ENCODE measurements at regions not wholly inside any gene's neighbourhood (a gene's known extent, or its start where the extent isn't known, plus 50 kb on each side); places are given as distances from the start of the nearest gene placed in this dataset.
A peak's percentile ranks its signal among the peaks of the same experiment; 100 is the strongest.

GRCh38 chr2:193580176-193580950 is 1385.6 kb upstream of the TMEFF2 start:
- FAIRE-seq (no peak), DNase-seq (ENCODE audit: insufficient read length, low spot score) (no peak)

DNA sequence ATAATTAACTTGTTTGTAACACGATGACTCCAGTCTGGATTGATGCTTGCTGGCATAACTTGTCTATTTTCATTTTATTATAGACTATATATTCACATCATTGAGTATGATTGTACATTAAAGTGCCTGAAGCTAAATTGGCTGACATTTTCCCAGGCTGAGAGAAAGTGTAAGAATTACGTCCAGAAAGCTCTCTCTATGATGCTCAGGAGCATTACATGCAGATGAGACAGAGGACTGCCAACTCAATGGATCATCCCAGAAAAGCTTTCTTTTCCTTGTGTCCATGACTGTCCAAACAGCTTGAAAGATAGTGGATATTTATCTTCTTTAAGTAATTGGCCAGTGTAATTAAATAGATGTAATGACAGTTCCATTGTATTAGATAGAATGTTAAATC is 1372.2 kb upstream of the TMEFF2 start:
- FAIRE-seq (no peak), DNase-seq (ENCODE audit: insufficient read length, low spot score) (no peak)

DNA sequence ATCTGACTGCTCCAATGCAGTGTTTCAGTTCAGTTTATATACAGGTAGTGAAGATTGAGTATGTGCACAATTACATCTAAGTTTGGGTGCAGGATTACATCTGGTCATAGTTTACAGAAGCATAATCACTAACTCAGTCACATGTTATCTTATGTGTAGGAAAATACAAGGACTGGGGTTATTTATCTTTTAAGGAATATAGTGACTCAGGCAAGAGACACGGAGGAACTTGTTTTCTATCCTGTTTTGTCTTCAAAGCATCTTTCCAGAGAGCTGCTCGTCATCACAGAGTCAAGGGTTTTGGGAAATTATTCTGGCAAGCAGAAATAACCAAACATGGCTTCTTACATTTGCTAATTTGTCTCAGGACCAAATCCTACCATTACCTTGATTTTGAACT is 1371.5 kb upstream of the TMEFF2 start:
- DNase-seq (ENCODE audit: insufficient read length, low spot score) (no peak), FAIRE-seq (no peak)

DNA sequence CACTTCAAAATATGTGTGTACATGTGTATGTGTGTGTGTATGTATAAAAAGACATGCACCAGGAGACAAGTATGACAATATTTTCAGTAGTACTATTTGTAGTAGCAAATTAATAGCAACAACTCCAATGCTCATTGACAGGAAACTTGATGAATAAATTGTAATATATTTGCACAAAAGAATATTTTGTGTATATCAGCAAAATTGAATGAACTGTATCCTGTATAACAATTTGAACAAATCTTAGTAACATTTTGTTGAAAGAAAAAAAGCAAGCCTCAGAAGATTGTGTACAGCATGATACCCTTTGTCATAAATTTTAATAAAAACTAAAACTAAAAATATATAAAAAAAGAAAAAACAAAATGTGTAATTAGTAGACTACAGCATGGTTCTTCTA is 1367.3 kb upstream of the TMEFF2 start:
- DNase-seq (ENCODE audit: insufficient read length, low spot score) (no peak), FAIRE-seq (no peak)

GRCh38 chr2:193561054-193561453 is 1366.3 kb upstream of the TMEFF2 start:
- no peak for FAIRE-seq
- no peak for DNase-seq (ENCODE audit: insufficient read length, low spot score)

GRCh38 chr2:193556766-193557470 is 1362.2 kb upstream of the TMEFF2 start:
- DNase-seq (ENCODE audit: insufficient read length, low spot score) (no peak), FAIRE-seq (no peak)

GRCh38 chr2:193549661-193550060 is 1354.9 kb upstream of the TMEFF2 start:
- DNase-seq (ENCODE audit: insufficient read length, low spot score) (no peak), FAIRE-seq (no peak)

DNA sequence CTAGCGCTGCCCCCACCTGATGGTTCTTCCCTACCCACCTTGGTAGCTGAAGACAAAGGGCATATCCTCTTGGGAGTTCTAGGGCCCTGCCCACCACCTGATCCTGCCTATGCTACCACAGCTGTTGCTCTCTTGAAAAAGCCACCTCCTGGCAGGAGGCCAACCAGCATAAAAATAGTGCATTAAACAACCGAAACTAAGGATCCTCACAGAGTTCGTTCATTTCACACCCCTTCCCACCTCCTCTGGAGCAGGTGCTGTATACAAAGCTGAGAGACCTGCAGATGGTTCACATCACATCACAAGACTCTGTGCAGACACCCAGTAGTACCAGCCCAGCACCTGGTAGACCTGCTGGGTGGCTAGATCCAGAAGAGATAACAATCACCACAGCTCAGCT is 1348.0 kb upstream of the TMEFF2 start:
- no peak for FAIRE-seq
- no peak for DNase-seq (ENCODE audit: insufficient read length, low spot score)

- FAIRE-seq = peak; percentile 28
- no peak for DNase-seq (ENCODE audit: insufficient read length, low spot score)
Observed at GRCh38 chr2:193539188-193539587, 1344.5 kb upstream of the TMEFF2 start.

DNA sequence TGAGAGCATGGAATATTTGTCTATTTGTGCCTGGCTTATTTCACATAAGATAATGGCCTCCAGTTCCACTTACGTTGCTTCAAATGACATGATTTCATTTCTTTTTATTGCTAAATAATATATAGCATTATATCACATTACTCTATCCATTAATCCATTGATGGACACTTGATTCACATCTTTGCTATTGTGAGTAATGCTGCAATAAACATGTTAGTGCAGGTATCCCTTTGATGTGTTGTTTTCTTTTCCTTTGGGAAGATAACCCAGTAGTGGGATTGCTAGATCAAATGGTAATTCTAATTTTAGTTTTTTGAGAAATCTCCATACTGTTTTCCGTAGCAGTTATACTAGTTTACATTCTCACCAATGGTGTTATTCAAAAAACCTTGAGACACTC is 1343.3 kb upstream of the TMEFF2 start:
- FAIRE-seq (no peak), DNase-seq (ENCODE audit: insufficient read length, low spot score) (no peak)

DNA sequence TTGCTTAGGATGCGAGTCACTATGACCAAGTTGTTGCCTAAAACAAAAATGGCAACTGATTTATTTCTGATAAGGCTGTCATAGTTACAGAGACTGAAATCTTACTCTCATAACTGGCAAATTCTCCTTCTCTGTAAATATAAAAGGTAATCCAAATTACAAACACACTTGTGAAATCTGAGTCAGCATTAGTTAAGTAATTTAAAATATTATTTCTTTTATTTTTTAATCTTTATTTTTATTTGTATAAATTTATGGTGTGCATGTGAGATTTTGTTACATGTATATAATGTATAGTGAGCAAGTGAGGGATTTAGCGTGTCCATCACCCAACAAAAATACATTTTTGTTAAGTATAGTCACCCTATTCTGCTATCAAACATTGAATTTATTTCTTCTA is 1342.8 kb upstream of the TMEFF2 start:
- FAIRE-seq (no peak), DNase-seq (ENCODE audit: insufficient read length, low spot score) (no peak)

GRCh38 chr2:193528458-193528857 is 1333.7 kb upstream of the TMEFF2 start:
- FAIRE-seq = no peak
- no peak for DNase-seq (ENCODE audit: insufficient read length, low spot score)

DNA sequence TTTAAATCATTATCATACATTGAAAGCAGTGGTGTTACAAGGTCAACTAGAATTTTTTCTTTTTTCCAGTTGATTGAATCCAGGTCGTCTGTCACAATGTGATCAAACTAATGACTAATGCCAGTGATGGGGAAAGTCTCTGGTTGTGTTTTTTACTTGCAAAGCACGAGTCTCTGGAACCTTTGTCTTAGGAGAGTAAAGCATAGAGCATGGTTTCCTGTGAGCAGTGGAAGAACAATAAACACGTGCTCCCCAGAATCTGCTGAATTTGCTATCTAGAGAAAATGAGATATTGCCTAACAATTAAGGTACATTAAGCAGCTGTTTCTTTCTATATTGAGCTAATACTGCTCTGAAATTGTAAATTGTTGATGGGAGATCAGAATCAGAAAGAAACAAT is 1332.4 kb upstream of the TMEFF2 start:
- DNase-seq (ENCODE audit: insufficient read length, low spot score) (no peak), FAIRE-seq (no peak)

DNA sequence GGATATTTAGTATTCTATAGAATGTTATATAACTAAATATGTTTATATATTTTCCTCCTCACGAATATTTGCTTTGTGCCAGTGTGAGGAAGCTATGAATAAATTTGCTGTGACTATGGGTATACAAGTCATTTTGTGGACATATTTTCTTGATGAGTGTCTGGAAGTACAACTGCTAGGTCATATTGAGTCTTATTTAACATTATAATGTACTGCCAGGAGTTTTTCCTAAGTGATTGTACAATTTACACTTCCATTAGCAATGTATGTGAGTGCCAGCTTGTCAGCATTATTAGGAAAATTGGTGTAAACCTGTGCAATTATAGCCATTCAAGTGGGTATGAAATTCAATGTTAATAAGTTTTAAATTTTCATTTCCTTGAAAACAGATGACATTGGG is 1328.9 kb upstream of the TMEFF2 start:
- no peak for DNase-seq (ENCODE audit: insufficient read length, low spot score)
- FAIRE-seq = no peak

DNA sequence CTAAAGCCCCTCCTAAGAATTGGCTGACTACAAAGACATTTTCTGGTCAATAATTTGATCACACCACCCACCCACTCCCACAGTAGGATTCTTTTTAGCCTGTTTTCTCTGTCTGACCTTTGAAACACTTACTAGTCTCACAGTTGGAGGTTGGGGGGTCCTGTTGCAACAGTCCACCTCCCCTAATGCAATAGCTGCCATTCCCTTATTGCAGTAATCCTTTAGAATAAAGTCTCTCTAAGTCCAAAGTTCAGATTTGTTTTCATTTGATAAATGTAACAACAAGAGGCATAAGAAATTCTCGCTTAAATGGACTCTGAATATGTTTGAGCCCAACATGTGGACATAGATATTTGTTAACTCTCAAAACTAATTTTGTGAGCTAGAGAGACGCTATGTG is 1326.8 kb upstream of the TMEFF2 start:
- FAIRE-seq (no peak), DNase-seq (ENCODE audit: insufficient read length, low spot score) (no peak)

DNA sequence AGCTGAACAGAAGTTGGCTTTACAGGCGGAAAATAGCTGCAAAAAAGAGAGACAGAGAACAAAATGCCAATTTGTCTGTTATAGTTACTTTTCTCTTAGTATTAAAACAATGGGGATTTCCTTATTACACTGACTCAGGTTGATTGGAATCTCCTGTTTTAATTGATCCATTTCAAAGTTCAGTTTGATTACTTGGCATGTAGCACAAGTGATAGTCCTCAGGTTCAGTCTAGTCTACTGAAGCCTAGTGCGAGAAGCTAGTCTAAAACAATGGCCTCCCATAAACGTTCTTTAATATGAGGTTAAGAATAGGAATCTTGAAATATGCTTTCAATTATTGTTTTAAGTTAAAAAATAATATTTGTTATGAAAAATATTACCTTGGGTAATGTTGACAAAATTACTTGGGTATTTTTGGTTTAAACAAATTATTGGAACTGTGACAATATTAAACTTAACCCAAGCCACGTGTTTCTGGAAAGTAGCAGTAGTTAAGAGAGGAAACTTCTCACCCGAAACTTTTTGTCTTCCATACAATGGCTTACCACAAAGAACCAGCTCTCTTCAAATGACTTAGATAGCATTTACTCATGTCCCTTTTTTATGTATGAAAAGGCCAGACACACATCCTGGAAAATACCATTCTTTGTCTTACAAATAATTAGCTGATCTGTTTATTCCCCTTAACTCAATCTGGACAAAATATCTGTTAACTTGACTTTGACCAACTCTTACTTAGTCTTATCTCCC is 1326.2 kb upstream of the TMEFF2 start:
- FAIRE-seq (no peak), DNase-seq (ENCODE audit: insufficient read length, low spot score) (no peak)

DNA sequence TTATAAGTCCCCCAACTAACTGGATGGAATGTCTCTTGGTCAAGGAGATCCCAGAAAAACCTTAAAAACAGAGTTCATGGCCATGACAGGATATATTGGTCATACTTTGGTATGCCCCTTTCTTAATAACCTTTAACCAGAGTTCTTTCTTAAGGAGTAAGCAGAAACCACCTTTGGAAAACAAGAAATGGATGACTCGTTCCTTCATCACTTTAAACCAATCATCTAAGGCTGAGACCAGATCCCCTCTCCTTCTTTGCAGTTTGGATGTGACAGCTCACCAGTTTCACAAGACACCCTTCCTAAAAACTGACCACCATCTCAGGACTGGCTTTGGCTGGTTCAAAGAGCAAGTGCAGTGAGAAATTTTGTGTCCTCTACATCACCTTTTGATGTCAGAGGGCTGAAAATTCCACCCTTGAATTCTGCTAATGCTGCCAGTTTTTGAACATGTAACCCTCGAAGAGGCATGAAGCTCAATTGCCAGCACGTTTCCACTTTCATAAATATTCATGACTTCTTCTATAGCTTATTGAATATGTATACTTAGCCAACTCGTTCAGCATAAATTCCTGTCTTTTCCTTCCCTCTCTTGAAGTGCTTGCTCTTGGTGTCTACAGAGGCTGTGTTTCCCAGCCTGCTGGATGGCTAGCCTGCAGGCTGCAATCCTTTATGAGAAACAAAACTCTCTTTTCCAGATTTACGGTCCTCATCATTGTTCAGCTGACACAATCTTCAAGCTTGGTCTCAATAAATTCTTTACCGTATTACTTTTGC is 1323.5 kb upstream of the TMEFF2 start:
- FAIRE-seq = no peak
- no peak for DNase-seq (ENCODE audit: insufficient read length, low spot score)

- no peak for FAIRE-seq
- DNase-seq (ENCODE audit: insufficient read length, low spot score) = no peak
Observed at GRCh38 chr2:193517615-193518014, 1322.9 kb upstream of the TMEFF2 start.

DNA sequence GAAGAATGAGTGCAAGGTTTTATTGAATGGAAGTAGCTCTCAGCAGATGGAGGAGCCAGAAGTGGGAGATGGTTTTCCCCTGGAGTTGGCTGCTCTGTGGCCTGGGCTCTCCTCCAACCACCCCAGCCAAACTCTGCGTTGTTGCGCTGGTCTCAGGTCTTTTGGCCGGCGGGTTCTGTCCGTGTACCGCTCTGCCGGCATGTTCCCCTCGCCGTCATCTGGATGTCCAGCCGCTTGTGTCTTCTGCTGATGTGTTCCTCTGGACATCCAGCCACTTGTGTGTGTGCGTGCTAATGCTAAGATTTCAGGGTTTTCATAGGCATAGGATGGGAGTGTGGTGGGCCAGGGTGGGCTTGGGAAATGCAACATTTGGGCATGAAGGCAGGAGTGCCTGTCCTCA is 1311.3 kb upstream of the TMEFF2 start:
- FAIRE-seq (no peak), DNase-seq (ENCODE audit: insufficient read length, low spot score) (no peak)

DNA sequence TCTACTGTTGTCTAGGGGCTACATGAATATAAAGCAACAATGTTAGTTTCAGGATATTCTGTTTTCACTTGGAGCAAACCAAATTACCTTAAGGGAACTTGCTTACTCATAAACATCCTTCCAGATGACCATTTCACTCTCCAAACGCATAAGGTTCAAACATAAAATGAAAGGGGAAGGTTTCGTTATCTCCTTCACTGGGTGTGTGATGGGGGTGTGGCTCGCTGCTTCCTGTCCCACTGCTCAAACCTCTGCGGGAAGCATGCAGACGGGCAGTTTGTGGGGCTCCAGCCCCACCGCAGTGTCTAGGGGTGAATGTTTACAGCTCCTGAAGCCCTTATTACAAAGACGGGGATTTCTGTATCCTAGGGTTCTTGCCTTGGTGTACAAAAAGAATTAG is 1310.9 kb upstream of the TMEFF2 start:
- FAIRE-seq = no peak
- DNase-seq (ENCODE audit: insufficient read length, low spot score) = no peak
